HEK293T (cell line): ENCODE measurements at regions not wholly inside any gene's neighbourhood (a gene's known extent, or its start where the extent isn't known, plus 50 kb on each side); places are given as distances from the start of the nearest gene placed in this dataset.

ENCODE experiments used
- BHLHE40 ChIP-seq: fragments of 450-650 bp; IDR thresholded peaks from 2 replicates; pipeline ENCODE4 v1.6.1; 2016; ENCODE audit warnings: mild to moderate bottlenecking, moderate library complexity, borderline replicate concordance
- ELF4 ChIP-seq: fragments of 450-650 bp; IDR thresholded peaks from 2 replicates; pipeline ENCODE4 v1.6.1; 2017; ENCODE audit warnings: antibody characterized with exemption
- FOXM1 ChIP-seq: fragments of 450-650 bp; IDR thresholded peaks from 2 replicates; pipeline ENCODE4 v1.6.1; 2017; ENCODE audit warnings: mild to moderate bottlenecking, borderline replicate concordance
- NFRKB ChIP-seq: fragments of 450-650 bp; IDR thresholded peaks from 2 replicates; pipeline ENCODE4 v1.6.1; 2016; ENCODE audit warnings: mild to moderate bottlenecking, moderate library complexity
- TARDBP ChIP-seq: fragments of 450-650 bp; IDR thresholded peaks from 2 replicates; pipeline ENCODE4 v1.6.1; 2016

- no peak for TF ChIP-seq BHLHE40
- TF ChIP-seq FOXM1, result no peak
- no peak for TF ChIP-seq TARDBP
- TF ChIP-seq ELF4, result no peak
- TF ChIP-seq NFRKB, result no peak
These were observed 130.5 kb downstream of the CPEB2 start for GRCh38 chr4:15132739-15133138.
